Islet of Langerhans (tissue), 1 donor: ENCODE measurements at regions not wholly inside any gene's neighbourhood (a gene's known extent, or its start where the extent isn't known, plus 50 kb on each side); places are given as distances from the start of the nearest gene placed in this dataset.

Experiments used
- FAIRE-seq: peaks from one replicate; lab custom pipeline; 2011; peaks lifted over from hg19 to GRCh38; lab: Jason Lieb, UNC

GRCh38 chr2:129085386-129085785, 766.7 kb upstream of the HS6ST1 start:
- no peak for FAIRE-seq

GRCh38 chr2:129087133-129087813, 768.6 kb upstream of the HS6ST1 start:
- FAIRE-seq = no peak

GRCh38 chr2:129091620-129092019, 773.0 kb upstream of the HS6ST1 start:
- FAIRE-seq = no peak

GRCh38 chr2:129092956-129093355, 774.3 kb upstream of the HS6ST1 start:
- no peak for FAIRE-seq

DNA sequence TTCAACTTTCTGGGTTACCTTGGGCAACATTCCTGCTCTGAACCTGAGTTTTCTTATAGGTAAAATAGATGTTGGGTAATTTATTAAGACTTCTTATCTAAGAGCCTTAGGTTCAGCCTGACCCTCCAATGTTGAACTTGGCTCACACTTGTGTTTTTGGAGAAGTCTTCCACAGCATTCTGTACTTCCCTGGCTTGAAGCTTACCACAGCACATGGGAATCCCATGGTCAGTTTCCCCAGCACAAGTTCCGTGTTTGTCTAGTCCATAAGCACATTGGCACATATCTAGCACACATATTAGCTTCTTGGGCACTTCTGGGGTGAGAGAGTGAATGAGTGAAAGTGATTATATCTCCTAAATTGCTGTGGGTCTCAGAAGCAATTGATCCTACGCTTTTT, 782.5 kb upstream of the HS6ST1 start:
- FAIRE-seq = no peak

GRCh38 chr2:129103936-129104878, 785.5 kb upstream of the HS6ST1 start:
- no peak for FAIRE-seq

DNA sequence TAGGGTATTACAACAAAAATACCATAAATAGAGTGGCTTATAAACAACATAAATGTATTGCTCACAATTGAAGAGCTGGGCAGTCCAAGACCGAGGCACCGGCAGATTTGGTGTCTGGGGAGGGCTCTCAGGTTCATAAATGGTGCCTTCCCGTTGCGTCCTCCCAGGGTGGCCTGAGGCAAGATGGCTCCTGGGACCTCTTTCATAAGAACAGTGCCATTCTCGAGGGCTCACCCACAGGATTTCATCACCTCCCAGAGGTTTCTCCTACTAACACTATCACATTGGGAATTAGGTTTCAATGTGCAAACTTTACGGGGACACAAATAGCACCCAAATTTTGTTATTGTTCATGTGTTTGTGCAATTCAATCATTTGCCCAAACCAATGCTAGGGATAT, 793.5 kb upstream of the HS6ST1 start:
- no peak for FAIRE-seq

- FAIRE-seq = no peak
Observed at GRCh38 chr2:129113776-129114175, 795.1 kb upstream of the HS6ST1 start.

DNA sequence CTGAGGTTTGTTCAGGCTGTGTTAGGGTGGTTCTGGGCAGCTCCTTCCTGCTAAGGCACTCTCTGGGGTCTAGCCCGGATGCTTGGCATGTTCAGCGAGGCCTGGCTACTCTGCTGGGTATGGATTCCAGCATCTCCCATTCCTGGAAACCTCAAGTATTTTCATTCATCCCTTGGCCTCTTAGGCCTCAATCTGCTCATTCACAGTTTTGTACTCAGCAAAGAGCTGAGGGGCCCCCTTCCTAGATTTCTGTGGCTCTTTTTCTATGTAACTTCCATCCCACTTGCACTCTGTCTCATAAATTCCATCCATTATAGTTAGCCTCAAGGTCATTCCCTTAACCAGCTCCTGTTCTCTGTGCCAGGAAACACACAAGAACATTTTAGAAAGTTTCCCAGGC, 798.8 kb upstream of the HS6ST1 start:
- no peak for FAIRE-seq

DNA sequence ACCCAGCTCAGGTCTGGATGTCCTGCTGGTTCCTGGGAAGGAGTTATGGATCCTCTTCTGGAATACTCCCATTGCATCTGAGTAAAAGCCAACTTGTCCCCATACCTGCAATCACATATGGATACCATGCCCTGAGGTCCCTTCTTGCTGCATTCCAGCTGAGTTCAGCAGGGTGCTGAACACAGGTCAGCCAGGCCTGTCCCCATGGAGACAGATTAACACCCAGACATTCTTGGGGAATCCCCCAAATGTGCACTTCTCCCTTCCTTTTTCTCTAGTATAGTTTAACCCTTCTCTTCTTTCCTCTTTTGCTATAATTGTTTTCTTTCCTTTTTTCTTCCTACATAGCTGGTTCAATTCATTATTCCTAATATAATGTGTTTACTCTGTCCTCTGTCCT, 799.6 kb upstream of the HS6ST1 start:
- FAIRE-seq = no peak

- FAIRE-seq = no peak
Observed at GRCh38 chr2:129129087-129129486, 810.4 kb upstream of the HS6ST1 start.

DNA sequence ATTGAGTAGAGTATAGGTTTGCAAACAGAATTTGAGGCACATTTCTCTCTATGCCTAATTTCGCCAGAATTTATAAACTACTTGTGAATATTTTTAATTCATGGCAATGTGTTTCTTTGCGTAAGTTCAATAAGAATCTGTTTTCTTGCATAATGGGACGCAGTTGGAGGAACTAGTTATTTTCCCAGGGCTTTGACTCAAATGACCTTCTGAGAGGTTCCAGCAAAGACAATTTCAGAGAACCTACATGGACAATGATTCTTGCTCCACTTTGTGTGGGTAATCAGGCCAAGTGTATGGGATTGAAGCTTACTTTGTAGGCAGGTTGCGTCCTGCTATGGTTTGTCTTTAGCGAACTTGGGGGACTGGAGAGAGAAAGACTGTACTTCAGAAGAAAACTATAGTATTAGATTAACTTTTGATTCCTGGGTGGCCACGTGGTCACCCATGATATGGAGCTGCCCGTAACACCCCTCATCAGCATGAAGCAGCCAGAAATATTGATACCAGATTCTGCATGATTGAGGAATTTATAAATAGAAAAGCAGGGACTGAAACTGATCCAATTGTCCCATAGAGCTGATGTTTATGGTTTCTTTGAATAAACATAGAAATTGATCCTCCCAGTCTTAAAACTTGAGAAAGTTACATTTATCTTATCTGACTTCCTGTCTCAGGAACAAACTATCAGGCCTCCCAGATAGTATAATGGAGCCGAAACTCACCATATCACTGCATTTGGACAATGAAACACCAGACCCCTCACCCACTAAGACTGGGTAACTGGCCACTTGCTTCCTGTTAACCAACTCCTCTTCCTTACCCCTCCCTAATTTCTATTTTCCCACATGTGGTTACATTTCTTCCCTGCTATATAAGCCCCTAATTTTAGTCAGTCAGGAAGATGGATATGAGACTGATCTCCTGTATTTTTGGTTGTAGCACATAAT, 815.3 kb upstream of the HS6ST1 start:
- no peak for FAIRE-seq

DNA sequence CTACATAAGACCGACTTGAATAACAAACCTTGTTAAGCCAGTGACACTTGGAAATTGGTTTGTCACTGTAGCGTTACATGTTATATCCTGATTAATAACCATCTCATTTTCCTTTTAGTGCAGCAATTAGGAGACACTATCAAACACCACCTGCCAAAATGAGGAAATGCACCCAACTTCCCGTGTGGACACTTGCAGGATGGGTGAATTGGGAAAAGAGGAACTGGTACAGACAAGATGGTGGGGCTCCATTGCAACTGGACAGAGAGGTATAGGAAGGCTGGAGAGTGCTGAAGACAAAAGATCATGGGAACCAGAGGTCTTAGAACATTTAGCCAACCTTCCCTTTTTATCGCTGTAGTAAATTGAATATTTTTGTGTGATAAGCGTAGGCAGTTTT, 816.3 kb upstream of the HS6ST1 start:
- no peak for FAIRE-seq

GRCh38 chr2:129139380-129139779, 820.7 kb upstream of the HS6ST1 start:
- FAIRE-seq = no peak

GRCh38 chr2:129142465-129142864, 823.8 kb upstream of the HS6ST1 start:
- no peak for FAIRE-seq

DNA sequence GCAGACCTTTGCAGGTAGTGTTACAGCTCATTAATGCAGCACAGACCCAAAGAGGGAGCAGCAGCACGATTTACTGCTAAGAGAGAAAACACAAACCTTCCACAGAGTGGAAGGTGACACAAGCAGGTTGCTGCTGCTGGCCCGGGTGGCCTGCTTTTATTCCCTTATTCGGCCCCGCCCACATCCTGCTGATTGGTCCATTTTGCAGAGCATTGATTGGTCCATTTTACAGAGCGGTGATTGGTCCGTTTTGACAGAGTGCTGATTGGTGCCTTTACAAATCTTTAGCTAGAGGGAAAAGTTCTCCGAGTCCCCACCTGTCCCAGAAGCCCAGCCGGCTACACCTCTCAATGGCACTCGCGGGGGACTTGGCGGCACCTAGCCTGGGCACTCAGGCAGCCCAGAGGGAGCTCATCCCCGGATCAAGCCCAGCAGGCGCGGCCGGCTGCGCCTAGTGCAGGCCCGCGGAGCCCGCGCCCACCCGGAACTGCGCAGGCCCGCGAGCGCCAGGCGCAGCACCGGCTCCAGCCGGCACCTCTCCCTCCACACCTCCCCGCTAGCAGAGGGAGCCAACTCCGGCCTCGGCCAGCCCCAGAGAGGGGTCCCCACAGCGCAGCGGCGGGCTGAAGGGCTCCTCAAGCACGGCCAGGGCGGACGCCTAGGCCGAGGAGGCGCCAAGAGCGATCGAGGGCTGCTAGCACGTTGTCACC, 825.6 kb upstream of the HS6ST1 start:
- FAIRE-seq = no peak

DNA sequence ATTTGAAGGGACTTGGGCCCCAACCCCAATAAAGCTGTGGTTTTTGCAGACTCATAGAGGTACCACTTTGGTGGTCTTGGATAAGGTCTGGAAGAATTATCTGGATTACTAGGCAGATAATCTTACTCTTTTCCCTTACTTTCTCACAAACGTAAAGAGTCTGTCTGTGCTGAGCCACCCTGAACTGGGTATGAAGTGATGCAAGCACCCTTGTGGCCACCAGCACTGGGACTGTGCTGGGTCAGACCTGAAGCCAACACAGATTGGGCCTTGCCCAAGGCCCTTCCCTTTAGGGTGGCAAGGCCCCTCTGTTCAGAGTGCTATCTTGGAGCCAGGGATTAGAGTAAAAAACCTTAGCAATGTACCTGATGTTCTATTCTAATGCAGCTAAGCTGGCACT, 827.0 kb upstream of the RAB6C start:
- FAIRE-seq = no peak

- FAIRE-seq = no peak
Observed at GRCh38 chr2:129160879-129161278, 818.6 kb upstream of the RAB6C start.

DNA sequence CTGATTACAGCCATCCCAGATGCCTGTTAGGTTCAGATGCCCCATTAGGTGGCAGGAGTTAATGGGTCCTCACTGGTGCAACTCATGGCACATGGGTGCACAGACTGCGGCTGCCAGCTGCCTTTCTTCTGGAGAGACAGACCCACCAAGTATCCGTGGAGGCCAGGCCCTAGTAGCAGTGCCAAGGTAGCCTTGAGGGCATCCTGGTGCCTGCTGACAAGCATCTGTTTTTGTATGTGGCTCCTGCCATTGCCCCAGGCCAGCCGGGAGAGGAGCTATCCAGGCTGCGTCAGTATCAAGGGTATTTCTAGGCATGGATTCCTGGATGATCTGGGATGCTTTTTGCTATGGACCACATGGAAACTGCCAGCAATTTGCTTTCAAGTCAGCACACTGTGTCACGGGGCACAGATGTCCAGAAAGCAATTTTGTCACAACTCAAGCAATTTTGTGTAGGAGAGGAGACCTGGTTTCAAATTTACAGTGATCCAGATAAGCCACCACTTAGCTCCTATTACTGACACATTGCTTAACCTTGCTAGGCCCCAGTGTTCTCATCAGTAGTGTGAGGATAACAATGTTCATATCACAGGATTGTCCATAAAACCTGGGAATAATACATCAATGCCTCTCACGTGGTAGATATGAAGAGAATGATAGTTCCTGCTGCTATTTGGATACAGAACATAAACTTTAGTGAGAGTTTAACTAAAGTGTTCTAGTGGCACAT, 815.1 kb upstream of the RAB6C start:
- no peak for FAIRE-seq

GRCh38 chr2:129165006-129165405, 814.5 kb upstream of the RAB6C start:
- FAIRE-seq = no peak

- FAIRE-seq = no peak
Observed at GRCh38 chr2:129167456-129167855, 812.0 kb upstream of the RAB6C start.
